Motor neuron (in vitro differentiated cells): ENCODE measurements at regions not wholly inside any gene's neighbourhood (a gene's known extent, or its start where the extent isn't known, plus 50 kb on each side); places are given as distances from the start of the nearest gene placed in this dataset.

Source experiments
- ATAC-seq, 8 experiments: fragments of 200-7000 bp; cut with Tn5 transposase; replicated peaks in 6 of 8; 2 replicates each; pipeline ENCODE4 v1.8.0; 2021; ENCODE audit warnings: mild to moderate bottlenecking in 8 of 8, moderate library complexity in 8 of 8
- H3K27ac ChIP-seq, 2 donors: fragments of 250-450 bp; sonication (Bioruptor Pico); 2 replicates each; pipeline ENCODE4 v1.9.0; 2021; ENCODE audit warnings: antibody characterized with exemption in 2 of 2, mild to moderate bottlenecking in 2 of 2, moderate library complexity in 1 of 2
- H3K4me1 ChIP-seq, 2 donors: fragments of 250-450 bp; sonication (Bioruptor Pico); replicated peaks in 1 of 2; 2 replicates each; pipeline ENCODE4 v1.6.1; 2021; ENCODE audit warnings: antibody characterized with exemption in 2 of 2, mild to moderate bottlenecking in 2 of 2, moderate library complexity in 1 of 2
- H3K4me3 ChIP-seq, 5 donors: fragments of 250-450 bp; sonication (Bioruptor Pico); 2 replicates each; pipeline ENCODE4 v1.9.0; 2021; ENCODE audit warnings: antibody characterized with exemption in 5 of 5, mild to moderate bottlenecking in 5 of 5, moderate library complexity in 4 of 5
- WGBS, 10 experiments: fragments of 450-650 bp; shearing (Covaris generic); methylation state at CpG; one replicate each; pipeline ENCODE4 v1.0.0; 2022; 5-methylcytosine and 5-hydroxymethylcytosine counted together
- in situ Hi-C, 9 experiments: fragments of 400-800 bp; cut with MboI; loops; one replicate each; pipeline ENCODE4 v1.15.0; 2021; ENCODE audit warnings: low sequenced_read_pairs in 9 of 9, low pct_unique_long_range_greater_than_20kb in 2 of 9; ENCODE audit not compliant: unreplicated experiment in 9 of 9

GRCh38 chr1:234843946-234844345 is 234.0 kb upstream of the IRF2BP2 start:
- Histone ChIP-seq H3K4me1 (peaks cover 15 to 18% of the 10 kb centered on the region in 2 donors), H3K4me3 (no peak overlapping the region), H3K27ac (no peak overlapping the region)
- ATAC-seq, result no peak
- 7 to 100% (median 63%) methylated on average over 1 to 3 of the region's 3 CpGs for WGBS, 10 experiments
- in situ Hi-C loops, result loop anchor here in 4 of 9 experiments (25.0 kb wide), 2 partner anchors 107 to 218 kb away; no protein-coding TSS in a partner anchor

DNA sequence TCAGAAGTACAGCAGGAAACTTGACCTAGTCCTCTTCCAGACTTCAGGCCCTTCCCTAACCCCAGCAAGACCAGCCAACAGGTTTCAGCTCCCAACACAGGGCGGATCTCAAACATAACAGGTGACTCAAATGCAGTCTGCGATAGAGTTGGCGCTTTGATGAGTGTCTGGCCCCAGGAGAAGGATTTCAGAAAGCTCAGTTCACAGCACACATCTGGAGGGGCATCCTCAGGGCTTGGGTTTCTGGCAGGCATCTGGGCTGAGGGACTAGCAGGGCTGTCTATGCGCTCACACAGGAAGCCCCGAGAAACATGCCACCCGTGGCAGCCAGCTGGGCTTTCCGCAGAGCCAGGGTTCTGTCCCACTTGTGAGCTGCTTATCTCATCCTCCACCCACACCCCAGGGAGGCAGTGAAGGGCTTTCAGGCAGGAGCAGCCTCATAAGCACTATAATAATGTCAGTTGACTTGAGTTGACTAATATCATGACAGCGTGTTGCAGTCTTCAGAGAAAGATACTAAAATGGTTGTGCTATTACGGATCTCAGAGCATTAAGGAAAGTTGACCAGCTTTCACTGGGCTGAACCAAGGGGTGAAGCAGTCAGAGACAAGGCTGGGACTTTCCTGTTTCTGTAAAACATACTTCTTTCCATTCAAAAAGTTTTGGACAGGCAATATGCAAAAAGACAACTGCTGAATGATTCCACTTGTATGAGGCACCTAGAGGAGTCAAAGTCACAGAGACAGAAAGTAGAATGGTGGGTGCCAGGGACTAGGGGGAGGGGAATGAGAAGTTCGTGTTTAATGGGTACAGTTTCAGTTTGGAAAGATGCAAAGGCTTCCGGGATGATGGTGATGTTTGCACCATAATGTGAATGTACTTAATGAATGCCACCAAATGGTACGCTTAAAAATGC is 233.0 kb upstream of the IRF2BP2 start:
- Histone ChIP-seq H3K4me1 (peaks cover 15 to 18% of the 10 kb centered on the region in 2 donors), H3K27ac (no peak overlapping the region), H3K4me3 (no peak overlapping the region)
- WGBS, 10 experiments, result 50 to 90% (median 88%) methylated on average over 1 to 12 of the region's 12 CpGs; no CpG with 5 or more reads in 1 of the 10 experiments
- peak in 5 of 8 experiments; percentile 60 to 79 (median 67) for ATAC-seq
- in situ Hi-C loops, result loop anchor here in 4 of 9 experiments (25.0 kb wide), 2 partner anchors 106 to 219 kb away; no protein-coding TSS in a partner anchor

- peak in 2 of 8 experiments; percentile 50 to 51 for ATAC-seq
- Histone ChIP-seq H3K4me1 (peaks cover 15 to 18% of the 10 kb centered on the region in 2 donors), H3K27ac (no peak overlapping the region), H3K4me3 (no peak overlapping the region)
- in situ Hi-C loops, result loop anchor here in 4 of 9 experiments (25.0 kb wide), 2 partner anchors 104 to 221 kb away; no protein-coding TSS in a partner anchor
- WGBS, 10 experiments, result 63 to 100% (median 80%) methylated on average over 1 to 7 of the region's 7 CpGs; no CpG with 5 or more reads in 2 of the 10 experiments
Observed at GRCh38 chr1:234841710-234842231, 231.8 kb upstream of the IRF2BP2 start.

- Histone ChIP-seq H3K4me3 (no peak overlapping the region), H3K4me1 (peaks cover 15 to 18% of the 10 kb centered on the region in 2 donors), H3K27ac (no peak overlapping the region)
- WGBS, 10 experiments, result 33 to 100% (median 83%) methylated on average over 1 to 3 of the region's 3 CpGs; no CpG with 5 or more reads in 1 of the 10 experiments
- in situ Hi-C loops, result loop anchor here in 4 of 9 experiments (25.0 kb wide), 2 partner anchors 104 to 221 kb away; no protein-coding TSS in a partner anchor
- ATAC-seq, result no peak
Observed at GRCh38 chr1:234841281-234841680, 231.3 kb upstream of the IRF2BP2 start.

GRCh38 chr1:234840843-234841242 is 230.9 kb upstream of the IRF2BP2 start:
- H3K4me3 ChIP-seq, result no peak overlapping the region
- H3K27ac ChIP-seq, result no peak overlapping the region
- H3K4me1 ChIP-seq, result peaks cover 15 to 18% of the 10 kb centered on the region in 2 donors
- no peak for ATAC-seq
- WGBS, 10 experiments, result 20 to 100% (median 92%) methylated on average over 1 to 2 of the region's 2 CpGs; no CpG with 5 or more reads in 5 of the 10 experiments
- in situ Hi-C loops, result loop anchor here in 4 of 9 experiments (25.0 kb wide), 2 partner anchors 104 to 221 kb away; no protein-coding TSS in a partner anchor

- in situ Hi-C loops, result loop anchor here in 4 of 9 experiments (25.0 kb wide), 2 partner anchors 103 to 222 kb away; no protein-coding TSS in a partner anchor
- ATAC-seq, result no peak
- no peak overlapping the region for H3K27ac ChIP-seq
- peaks cover 15 to 18% of the 10 kb centered on the region in 2 donors for H3K4me1 ChIP-seq
- 80 to 100% (median 90%) methylated on average over 1 to 2 of the region's 2 CpGs; no CpG with 5 or more reads in 3 of the 10 experiments for WGBS, 10 experiments
- H3K4me3 ChIP-seq, result no peak overlapping the region
Observed at GRCh38 chr1:234840253-234840652, 230.3 kb upstream of the IRF2BP2 start.

DNA sequence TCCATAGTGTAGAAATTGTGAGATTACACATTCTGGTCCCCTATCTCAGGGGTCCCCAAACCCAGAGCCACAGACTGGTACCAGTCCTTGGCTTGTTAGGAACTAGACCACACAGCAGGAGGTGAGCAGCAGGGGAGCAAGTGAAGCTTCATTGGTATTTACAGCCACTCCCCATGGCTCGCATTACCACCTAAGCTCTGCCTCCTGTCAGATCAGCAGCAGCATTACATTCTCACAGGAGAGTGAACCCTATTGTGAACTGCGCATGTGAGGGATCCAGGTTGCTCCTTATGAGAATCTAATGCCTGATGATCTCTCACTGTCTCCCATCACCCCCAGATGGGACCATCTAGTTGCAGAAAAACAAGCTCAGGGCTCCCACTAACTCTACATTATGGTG is 229.7 kb upstream of the IRF2BP2 start:
- H3K27ac ChIP-seq, result no peak overlapping the region
- ATAC-seq, result peak in 2 of 8 experiments; percentile 31 to 33
- 92 to 100% (median 100%) methylated on average over 1 to 2 of the region's 2 CpGs; no CpG with 5 or more reads in 6 of the 10 experiments for WGBS, 10 experiments
- in situ Hi-C loops, result loop anchor here in 4 of 9 experiments (25.0 kb wide), 2 partner anchors 102 to 223 kb away; no protein-coding TSS in a partner anchor
- no peak overlapping the region for H3K4me3 ChIP-seq
- peaks cover 15 to 18% of the 10 kb centered on the region in 2 donors for H3K4me1 ChIP-seq

DNA sequence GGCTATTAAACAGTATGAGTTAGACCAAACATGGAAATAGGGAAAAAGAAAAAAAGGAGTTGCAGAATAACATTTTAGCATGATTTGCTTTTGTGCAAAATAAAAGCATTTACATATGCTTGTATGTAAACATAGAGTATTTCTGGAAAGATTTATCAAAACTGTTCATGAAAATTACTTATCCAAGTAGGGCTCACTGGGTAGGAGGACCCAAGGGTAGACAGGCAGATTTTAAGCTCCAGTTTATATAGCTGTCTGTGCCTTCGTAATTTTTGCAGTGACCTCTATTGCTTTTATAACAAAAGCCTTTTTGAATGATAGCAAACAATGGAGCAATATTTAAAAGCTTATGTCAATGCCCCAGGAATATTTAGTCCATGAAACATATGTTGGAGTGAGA is 228.8 kb upstream of the IRF2BP2 start:
- in situ Hi-C loops, result loop anchor here in 4 of 9 experiments (25.0 kb wide), 2 partner anchors 102 to 223 kb away; no protein-coding TSS in a partner anchor
- ATAC-seq, result peak in 2 of 8 experiments; percentile 49 to 70

GRCh38 chr1:234838182-234838581 is 228.2 kb upstream of the IRF2BP2 start:
- in situ Hi-C loops, result loop anchor here in 4 of 9 experiments (25.0 kb wide), 2 partner anchors 101 to 224 kb away; no protein-coding TSS in a partner anchor

More for the DNA sequence above, 228.8 kb upstream of the IRF2BP2 start:
- H3K27ac ChIP-seq, result no peak overlapping the region
- peaks cover 15 to 18% of the 10 kb centered on the region in 2 donors for H3K4me1 ChIP-seq
- H3K4me3 ChIP-seq, result no peak overlapping the region
- WGBS, 10 experiments, result 33 to 100% (median 82%) methylated on average over 1 of the region's 1 CpG; no CpG with 5 or more reads in 2 of the 10 experiments

GRCh38 chr1:234837713-234838112 is 227.7 kb upstream of the IRF2BP2 start:
- peaks cover 12 to 13% of the 10 kb centered on the region in 2 donors for H3K4me1 ChIP-seq
- in situ Hi-C loops, result loop anchor here in 4 of 9 experiments (25.0 kb wide), 2 partner anchors 100 to 225 kb away; no protein-coding TSS in a partner anchor
- no peak for ATAC-seq
- no peak overlapping the region for H3K27ac ChIP-seq
- no peak overlapping the region for H3K4me3 ChIP-seq

More at GRCh38 chr1:234838182-234838581, 228.2 kb upstream of the IRF2BP2 start:
- no peak overlapping the region for H3K4me3 ChIP-seq
- WGBS, 10 experiments, result no CpG with 5 or more reads among the region's 1 CpG
- ATAC-seq, result no peak
- peaks cover 15 to 18% of the 10 kb centered on the region in 2 donors for H3K4me1 ChIP-seq
- H3K27ac ChIP-seq, result no peak overlapping the region

GRCh38 chr1:234836776-234837357 is 226.9 kb upstream of the IRF2BP2 start:
- Histone ChIP-seq H3K4me3 (no peak overlapping the region), H3K4me1 (peaks cover 6% of the 10 kb centered on the region in 2 donors), H3K27ac (no peak overlapping the region)
- WGBS, 10 experiments, result 14 to 100% (median 76%) methylated on average over 4 to 8 of the region's 8 CpGs; no CpG with 5 or more reads in 1 of the 10 experiments
- ATAC-seq, result no peak
- in situ Hi-C loops, result loop anchor here in 4 of 9 experiments (25.0 kb wide), 2 partner anchors 100 to 225 kb away; no protein-coding TSS in a partner anchor

- Histone ChIP-seq H3K27ac (no peak overlapping the region), H3K4me3 (no peak overlapping the region), H3K4me1 (no peaks in the 10 kb centered on the region)
- 20 to 91% (median 78%) methylated on average over 1 to 7 of the region's 7 CpGs; no CpG with 5 or more reads in 2 of the 10 experiments for WGBS, 10 experiments
- ATAC-seq, result peak in 3 of 8 experiments; percentile 10 to 50 (median 36)
- in situ Hi-C loops, result loop anchor here in 4 of 9 experiments (25.0 kb wide), 2 partner anchors 99 to 226 kb away; no protein-coding TSS in a partner anchor
Observed at GRCh38 chr1:234836045-234836681, 226.2 kb upstream of the IRF2BP2 start.
